Kidney (tissue), 13 donors: ENCODE measurements at regions not wholly inside any gene's neighbourhood (a gene's known extent, or its start where the extent isn't known, plus 50 kb on each side); places are given as distances from the start of the nearest gene placed in this dataset.

Experiments
- DNase-seq, 5 donors: peaks; one replicate each; pipeline ENCODE4 v3.0.0-alpha.2; 2013 to 2020
- FAIRE-seq: peaks from 2 replicates; lab custom pipeline; 2012; peaks lifted over from hg19 to GRCh38; lab: Jason Lieb, UNC
- H3K27ac ChIP-seq, 2 donors: one replicate each; pipeline ENCODE4 v1.7.0; 2013; ENCODE audit warnings: low read depth in 2 of 2, low read length in 2 of 2, inconsistent platforms in 1 of 2
- H3K27me3 ChIP-seq: one replicate; pipeline ENCODE4 v1.7.1; 2013; ENCODE audit warnings: low read length, inconsistent platforms; ENCODE audit not compliant: control insufficient read depth, insufficient read depth
- H3K36me3 ChIP-seq, 3 donors: one replicate each; pipeline versions ENCODE4 v1.7.0 to v1.7.1; 2013; ENCODE audit warnings: low read length in 3 of 3, control low read depth in 1 of 3, inconsistent platforms in 1 of 3; ENCODE audit not compliant: insufficient read depth in 3 of 3, control insufficient read depth in 2 of 3
- H3K4me1 ChIP-seq, 3 donors: one replicate each; pipeline versions ENCODE4 v1.7.0 to v1.7.1; 2013; ENCODE audit warnings: low read length in 3 of 3, inconsistent platforms in 1 of 3, low read depth in 1 of 3; ENCODE audit not compliant: control insufficient read depth in 2 of 3, insufficient read depth in 2 of 3
- H3K4me3 ChIP-seq, 3 donors: one replicate each; pipeline versions ENCODE4 v1.7.0 to v1.8.1; 2013; ENCODE audit warnings: low read length in 3 of 3, control low read depth in 1 of 3, inconsistent platforms in 1 of 3
- H3K9ac ChIP-seq, 3 donors: one replicate each; pipeline versions ENCODE4 v1.7.0 to v1.7.1; 2013; ENCODE audit warnings: low read length in 3 of 3, control low read depth in 1 of 3, inconsistent platforms in 1 of 3
- H3K9me3 ChIP-seq, 3 donors: one replicate each; pipeline versions ENCODE4 v1.7.0 to v1.7.1; 2013; ENCODE audit warnings: low read length in 3 of 3, control low read depth in 1 of 3, inconsistent platforms in 1 of 3; ENCODE audit not compliant: control insufficient read depth in 2 of 3, insufficient read depth in 1 of 3
- intact Hi-C: fragments of 100-400 bp; cut with DNase I; formaldehyde crosslinking; loops from one replicate; pipeline ENCODE4 v1.11.1; 2022
- TF ChIP-seq, protein P1 (sequence below): IDR thresholded peaks from 3 replicates; pipeline ENCODE4 v1.5.1; 2012; ENCODE audit warnings: mild to moderate bottlenecking, moderate library complexity, borderline replicate concordance; ENCODE audit not compliant: insufficient read depth; ENCODE audit errors: extremely low read depth
- donor health status: control.
- donor health status: control.
- donor health status: control.
- donor health status: control.
- donor health status: control.
- donor health status: DM: yes; HTN: yes; CAD: no.
- donor health status: Normal renal cell carcinoma (clear cell type).

- Histone ChIP-seq H3K4me1 (no peaks in the 10 kb centered on the region), H3K27ac (no peak overlapping the region), H3K9me3 (no peaks in the 10 kb centered on the region), H3K9ac (no peak overlapping the region), H3K4me3 (no peak overlapping the region), H3K27me3 (no peaks in the 10 kb centered on the region), H3K36me3 (no peaks in the 10 kb centered on the region)
- TF ChIP-seq, protein P1, sequence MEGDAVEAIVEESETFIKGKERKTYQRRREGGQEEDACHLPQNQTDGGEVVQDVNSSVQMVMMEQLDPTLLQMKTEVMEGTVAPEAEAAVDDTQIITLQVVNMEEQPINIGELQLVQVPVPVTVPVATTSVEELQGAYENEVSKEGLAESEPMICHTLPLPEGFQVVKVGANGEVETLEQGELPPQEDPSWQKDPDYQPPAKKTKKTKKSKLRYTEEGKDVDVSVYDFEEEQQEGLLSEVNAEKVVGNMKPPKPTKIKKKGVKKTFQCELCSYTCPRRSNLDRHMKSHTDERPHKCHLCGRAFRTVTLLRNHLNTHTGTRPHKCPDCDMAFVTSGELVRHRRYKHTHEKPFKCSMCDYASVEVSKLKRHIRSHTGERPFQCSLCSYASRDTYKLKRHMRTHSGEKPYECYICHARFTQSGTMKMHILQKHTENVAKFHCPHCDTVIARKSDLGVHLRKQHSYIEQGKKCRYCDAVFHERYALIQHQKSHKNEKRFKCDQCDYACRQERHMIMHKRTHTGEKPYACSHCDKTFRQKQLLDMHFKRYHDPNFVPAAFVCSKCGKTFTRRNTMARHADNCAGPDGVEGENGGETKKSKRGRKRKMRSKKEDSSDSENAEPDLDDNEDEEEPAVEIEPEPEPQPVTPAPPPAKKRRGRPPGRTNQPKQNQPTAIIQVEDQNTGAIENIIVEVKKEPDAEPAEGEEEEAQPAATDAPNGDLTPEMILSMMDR, result no peak
- DNase-seq (no peak), FAIRE-seq (no peak)
- intact Hi-C loops, result no loop called here
Observed at GRCh38 chr6:169913096-169913638, 161.7 kb downstream of the ERMARD start.

DNA sequence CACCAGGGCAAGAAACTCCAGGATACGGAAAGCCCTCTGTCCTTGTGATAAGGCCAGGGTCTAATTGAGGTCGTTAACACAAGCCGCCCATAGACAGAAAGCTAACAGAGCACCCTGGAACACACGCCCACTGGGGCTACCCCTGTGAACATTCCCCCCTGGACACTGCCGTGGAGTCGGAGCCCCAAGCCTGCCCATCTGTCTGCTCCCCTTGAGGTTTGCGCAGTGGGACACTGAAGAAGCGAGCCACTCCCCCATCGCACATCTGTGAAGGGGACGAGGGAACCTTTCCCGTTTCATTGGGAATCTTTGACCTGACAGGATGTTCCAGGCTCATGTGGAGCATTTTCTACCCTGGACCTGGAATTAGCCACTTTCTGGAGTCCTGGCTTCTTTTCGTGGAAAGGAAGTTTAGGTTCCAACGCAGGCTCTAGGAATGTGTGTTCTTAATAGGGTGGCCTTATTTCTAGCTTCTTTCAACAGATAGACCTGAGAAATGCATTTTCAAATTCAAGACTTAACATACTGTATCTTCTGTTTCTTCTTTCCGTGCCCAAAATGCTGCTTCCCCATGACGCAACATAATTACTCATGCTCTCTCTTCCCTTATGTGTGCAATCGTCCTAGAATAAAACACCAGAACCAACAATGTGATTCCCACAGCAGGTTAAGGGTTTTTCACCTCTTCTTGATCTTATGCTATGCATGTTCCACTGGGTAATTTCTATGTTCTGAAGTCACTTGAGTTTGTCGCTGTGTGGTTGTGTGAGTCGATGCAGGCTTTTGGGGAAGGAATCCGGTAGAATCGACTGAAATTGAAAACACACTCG, 161.1 kb downstream of the ERMARD start:
- Histone ChIP-seq H3K4me1 (no peaks in the 10 kb centered on the region), H3K27ac (no peak overlapping the region), H3K9ac (no peak overlapping the region), H3K36me3 (no peaks in the 10 kb centered on the region), H3K9me3 (no peaks in the 10 kb centered on the region), H3K27me3 (no peaks in the 10 kb centered on the region), H3K4me3 (no peak overlapping the region)
- intact Hi-C loops, result no loop called here
- FAIRE-seq (no peak), DNase-seq (no peak)
- TF ChIP-seq, protein P1, result no peak

DNA sequence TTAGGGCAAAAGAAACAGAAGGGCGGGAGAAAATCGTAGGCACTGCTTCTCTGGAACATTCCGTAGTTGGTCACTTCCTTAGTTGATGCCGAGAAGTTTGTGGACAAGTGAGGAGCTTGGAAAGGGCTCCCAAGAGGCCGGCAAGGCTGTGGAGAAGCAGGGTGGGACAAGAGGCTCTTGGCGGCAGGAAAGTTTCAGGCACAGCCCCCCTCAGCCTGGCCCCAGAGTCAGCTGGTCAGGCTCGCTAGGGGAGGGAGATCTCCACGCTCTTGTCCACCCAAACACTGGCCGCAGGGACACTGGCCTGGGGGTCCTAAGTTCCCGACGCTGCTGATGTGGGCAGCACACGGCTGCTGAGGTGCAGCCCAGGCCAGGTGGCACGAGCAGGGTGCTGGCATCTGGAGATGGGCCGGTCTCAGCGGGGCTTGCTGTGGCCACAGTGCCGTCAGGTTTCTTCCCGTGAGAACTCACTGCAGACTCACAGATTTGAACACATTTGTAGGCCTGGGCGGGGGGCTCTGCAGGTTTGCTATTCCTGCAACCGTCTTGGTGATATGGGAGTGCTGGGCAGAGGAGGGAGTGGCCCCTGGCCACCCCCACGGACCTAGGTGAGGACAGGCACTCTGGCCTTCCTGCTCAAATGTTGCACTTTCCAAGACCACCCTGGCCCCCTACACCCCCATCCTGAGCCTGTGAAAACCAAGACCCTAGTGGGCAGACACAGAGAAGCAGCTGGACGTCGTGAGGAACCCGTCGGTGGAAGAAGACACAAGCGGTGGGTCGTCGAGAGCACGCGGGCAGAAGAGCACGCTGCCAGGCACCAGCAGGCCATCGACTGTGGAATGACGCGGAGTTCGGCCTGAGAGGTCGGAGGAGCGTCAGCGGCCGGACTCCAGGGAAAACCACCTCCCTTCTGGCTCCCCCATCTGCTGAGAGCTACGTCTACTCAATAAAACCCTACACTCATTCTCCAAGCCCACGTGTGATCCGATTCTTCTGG, 160.1 kb downstream of the ERMARD start:
- intact Hi-C loops, result no loop called here
- Histone ChIP-seq H3K36me3 (no peaks in the 10 kb centered on the region), H3K4me1 (peaks cover 0 to 5% (median 0%) of the 10 kb centered on the region in 3 donors), H3K9me3 (no peaks in the 10 kb centered on the region), H3K27ac (no peak overlapping the region), H3K4me3 (no peak overlapping the region), H3K27me3 (no peaks in the 10 kb centered on the region), H3K9ac (no peak overlapping the region)
- TF ChIP-seq, protein P1, result no peak
- DNase-seq, result no peak
- no peak for FAIRE-seq
